CD14-positive monocyte (primary cell): ENCODE measurements at regions not wholly inside any gene's neighbourhood (a gene's known extent, or its start where the extent isn't known, plus 50 kb on each side); places are given as distances from the start of the nearest gene placed in this dataset.

Experiments
- DNase-seq, 3 donors: peaks; one replicate each; pipeline ENCODE4 v3.0.0-alpha.2; 2011 to 2022
- H2AFZ ChIP-seq: 2 replicates; pipeline ENCODE4 v1.6.0; 2012; ENCODE audit warnings: mild to moderate bottlenecking, low read depth, low read length, inconsistent platforms; ENCODE audit not compliant: insufficient read depth, poor library complexity, severe bottlenecking
- H3K27ac ChIP-seq, 2 donors: 1 replicate in 1 of 2; 2 replicates in 1 of 2; pipeline ENCODE4 v1.5.1; 2012 to 2013; ENCODE audit warnings: low read length in 2 of 2, control low read depth in 1 of 2, inconsistent platforms in 1 of 2, low read depth in 1 of 2, mild to moderate bottlenecking in 1 of 2
- H3K27me3 ChIP-seq, 2 donors: one replicate each; pipeline versions ENCODE4 v1.6.0 to v1.6.1; 2011 to 2013; ENCODE audit warnings: low read length in 2 of 2; ENCODE audit not compliant: control insufficient read depth in 2 of 2, insufficient read depth in 2 of 2
- H3K36me3 ChIP-seq, 2 donors: replicated peaks in 1 of 2; 1 replicate in 1 of 2; 2 replicates in 1 of 2; pipeline versions ENCODE4 v1.5.1 to v1.6.1; 2012 to 2013; ENCODE audit warnings: low read length in 2 of 2, control low read depth in 1 of 2, inconsistent platforms in 1 of 2, mild to moderate bottlenecking in 1 of 2; ENCODE audit not compliant: insufficient read depth in 2 of 2, control insufficient read depth in 1 of 2
- H3K4me1 ChIP-seq, 2 donors: 1 replicate in 1 of 2; 2 replicates in 1 of 2; pipeline versions ENCODE4 v1.5.1 to v1.6.1; 2012 to 2013; ENCODE audit warnings: low read length in 2 of 2, control low read depth in 1 of 2, inconsistent platforms in 1 of 2, mild to moderate bottlenecking in 1 of 2, moderate library complexity in 1 of 2; ENCODE audit not compliant: insufficient read depth in 2 of 2, control insufficient read depth in 1 of 2
- H3K4me2 ChIP-seq: replicated peaks from 2 replicates; pipeline ENCODE3; 2012; ENCODE audit warnings: low read length, moderate library complexity, mild to moderate bottlenecking; ENCODE audit not compliant: poor library complexity, severe bottlenecking; ENCODE audit errors: extremely low read depth
- H3K4me3 ChIP-seq, 3 experiments: fragments of 200-600 bp in 1 of 3; sonication (generic) in 1 of 3; replicated peaks in 1 of 3; 1 replicate in 2 of 3; 2 replicates in 1 of 3; pipeline ENCODE4 v1.5.1; 2011 to 2013; ENCODE audit warnings: low read length in 3 of 3, mild to moderate bottlenecking in 3 of 3, control low read depth in 2 of 3, low read depth in 2 of 3, inconsistent platforms in 1 of 3, moderate library complexity in 1 of 3
- H3K79me2 ChIP-seq: 2 replicates; pipeline ENCODE4 v1.6.0; 2012; ENCODE audit warnings: mild to moderate bottlenecking, control low read depth, inconsistent platforms, low read length, moderate library complexity; ENCODE audit not compliant: insufficient read depth
- H3K9ac ChIP-seq: 2 replicates; pipeline ENCODE4 v1.6.0; 2017; ENCODE audit warnings: low read length, mild to moderate bottlenecking; ENCODE audit not compliant: insufficient read depth, poor library complexity, severe bottlenecking
- H3K9me3 ChIP-seq, 2 donors: replicated peaks in 1 of 2; 1 replicate in 1 of 2; 2 replicates in 1 of 2; pipeline versions ENCODE4 v1.5.1 to v1.6.1; 2012 to 2013; ENCODE audit warnings: low read length in 2 of 2, control low read depth in 1 of 2; ENCODE audit not compliant: control insufficient read depth in 1 of 2, insufficient read depth in 1 of 2
- H4K20me1 ChIP-seq: 2 replicates; pipeline ENCODE4 v1.6.0; 2012; ENCODE audit warnings: mild to moderate bottlenecking, low read length, control low read depth, moderate library complexity; ENCODE audit not compliant: insufficient read depth
- H3K27ac Mint-ChIP-seq, 7 donors: one replicate each; pipeline ENCODE4 v1.8.0; 2020; ENCODE audit warnings: mild to moderate bottlenecking in 7 of 7, mixed read lengths in 7 of 7, moderate library complexity in 6 of 7, inconsistent platforms in 2 of 7
- H3K27me3 Mint-ChIP-seq, 3 donors: one replicate each; pipeline ENCODE4 v1.8.0; 2021 to 2022; ENCODE audit warnings: low read depth in 3 of 3, mild to moderate bottlenecking in 3 of 3, mixed read lengths in 3 of 3, moderate library complexity in 3 of 3, inconsistent platforms in 1 of 3
- H3K36me3 Mint-ChIP-seq, 2 donors: one replicate each; pipeline ENCODE4 v1.8.0; 2020; ENCODE audit warnings: mixed read lengths in 2 of 2, inconsistent platforms in 1 of 2, mild to moderate bottlenecking in 1 of 2
- H3K4me1 Mint-ChIP-seq: one replicate; pipeline ENCODE4 v1.8.0; 2020; ENCODE audit warnings: mild to moderate bottlenecking, mixed read lengths
- H3K4me3 Mint-ChIP-seq, 2 donors: one replicate each; pipeline ENCODE4 v1.8.0; 2020; ENCODE audit warnings: mild to moderate bottlenecking in 2 of 2, mixed read lengths in 2 of 2, moderate library complexity in 1 of 2
- H3K9me3 Mint-ChIP-seq, 7 donors: one replicate each; pipeline ENCODE4 v1.8.0; 2020 to 2022; ENCODE audit warnings: mixed read lengths in 7 of 7, mild to moderate bottlenecking in 6 of 7, moderate library complexity in 6 of 7, inconsistent platforms in 2 of 7
- WGBS: methylation state at CpG from one replicate; pipeline ENCODE4 v1.1.5; 2013; ENCODE audit warnings: missing lambda C conversion rate; ENCODE audit not compliant: insufficient coverage; 5-methylcytosine and 5-hydroxymethylcytosine counted together
- intact Hi-C, 2 donors: fragments of 100-400 bp; cut with micrococcal nuclease; formaldehyde crosslinking; loops; one replicate each; pipeline versions ENCODE4 v1.15.0 to v1.15.1; 2023
- TF ChIP-seq, protein P1 (sequence below): fragments of 200-600 bp; IDR thresholded peaks from one replicate; pipeline ENCODE4 v1.8.0; 2022; ENCODE audit warnings: antibody characterized with exemption, mild to moderate bottlenecking

DNA sequence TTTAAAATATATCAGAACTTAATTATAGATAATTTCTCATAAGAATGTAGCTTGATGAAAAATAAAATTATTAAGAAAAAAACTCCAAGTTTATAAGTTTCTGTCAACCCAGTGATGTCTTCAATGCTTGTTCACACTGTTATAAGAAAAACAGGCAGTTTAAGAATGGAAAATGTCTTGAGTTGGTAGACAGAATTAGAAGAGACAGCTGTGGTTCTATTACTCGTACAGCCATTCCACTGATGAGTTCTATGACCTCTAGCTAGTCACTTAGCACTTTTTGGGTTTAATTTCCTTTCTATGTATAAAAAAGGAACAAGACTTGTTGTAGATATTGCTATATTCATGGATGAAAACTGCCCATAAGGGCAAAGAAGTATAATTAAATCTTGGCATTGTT, 1013.1 kb upstream of the ATXN8OS start:
- H3K9me3 Mint-ChIP-seq: peaks cover 0 to 7% (median 0%) of the 10 kb centered on the region in 7 donors
- Histone ChIP-seq H3K27me3 (no peaks in the 10 kb centered on the region), H3K9me3 (no peaks in the 10 kb centered on the region), H3K36me3 (no peaks in the 10 kb centered on the region), H3K9ac (no peak overlapping the region), H2AFZ (no peak overlapping the region), H3K79me2 (no peaks in the 10 kb centered on the region), H4K20me1 (no peaks in the 10 kb centered on the region), H3K4me3 (no peak overlapping the region), H3K4me1 (no peaks in the 10 kb centered on the region), H3K27ac (no peak overlapping the region), H3K4me2 (no peak overlapping the region)
- TF ChIP-seq, protein P1, sequence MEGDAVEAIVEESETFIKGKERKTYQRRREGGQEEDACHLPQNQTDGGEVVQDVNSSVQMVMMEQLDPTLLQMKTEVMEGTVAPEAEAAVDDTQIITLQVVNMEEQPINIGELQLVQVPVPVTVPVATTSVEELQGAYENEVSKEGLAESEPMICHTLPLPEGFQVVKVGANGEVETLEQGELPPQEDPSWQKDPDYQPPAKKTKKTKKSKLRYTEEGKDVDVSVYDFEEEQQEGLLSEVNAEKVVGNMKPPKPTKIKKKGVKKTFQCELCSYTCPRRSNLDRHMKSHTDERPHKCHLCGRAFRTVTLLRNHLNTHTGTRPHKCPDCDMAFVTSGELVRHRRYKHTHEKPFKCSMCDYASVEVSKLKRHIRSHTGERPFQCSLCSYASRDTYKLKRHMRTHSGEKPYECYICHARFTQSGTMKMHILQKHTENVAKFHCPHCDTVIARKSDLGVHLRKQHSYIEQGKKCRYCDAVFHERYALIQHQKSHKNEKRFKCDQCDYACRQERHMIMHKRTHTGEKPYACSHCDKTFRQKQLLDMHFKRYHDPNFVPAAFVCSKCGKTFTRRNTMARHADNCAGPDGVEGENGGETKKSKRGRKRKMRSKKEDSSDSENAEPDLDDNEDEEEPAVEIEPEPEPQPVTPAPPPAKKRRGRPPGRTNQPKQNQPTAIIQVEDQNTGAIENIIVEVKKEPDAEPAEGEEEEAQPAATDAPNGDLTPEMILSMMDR: no peak
- no peak overlapping the region for H3K27ac Mint-ChIP-seq
- DNase-seq: no peak
- H3K4me3 Mint-ChIP-seq: no peak overlapping the region
- no peaks in the 10 kb centered on the region for H3K4me1 Mint-ChIP-seq
- no CpG with 5 or more reads among the region's 1 CpG for WGBS
- intact Hi-C loops: no loop called here
- H3K36me3 Mint-ChIP-seq: no peaks in the 10 kb centered on the region
- H3K27me3 Mint-ChIP-seq: peaks cover 0 to 2% (median 0%) of the 10 kb centered on the region in 3 donors

DNA sequence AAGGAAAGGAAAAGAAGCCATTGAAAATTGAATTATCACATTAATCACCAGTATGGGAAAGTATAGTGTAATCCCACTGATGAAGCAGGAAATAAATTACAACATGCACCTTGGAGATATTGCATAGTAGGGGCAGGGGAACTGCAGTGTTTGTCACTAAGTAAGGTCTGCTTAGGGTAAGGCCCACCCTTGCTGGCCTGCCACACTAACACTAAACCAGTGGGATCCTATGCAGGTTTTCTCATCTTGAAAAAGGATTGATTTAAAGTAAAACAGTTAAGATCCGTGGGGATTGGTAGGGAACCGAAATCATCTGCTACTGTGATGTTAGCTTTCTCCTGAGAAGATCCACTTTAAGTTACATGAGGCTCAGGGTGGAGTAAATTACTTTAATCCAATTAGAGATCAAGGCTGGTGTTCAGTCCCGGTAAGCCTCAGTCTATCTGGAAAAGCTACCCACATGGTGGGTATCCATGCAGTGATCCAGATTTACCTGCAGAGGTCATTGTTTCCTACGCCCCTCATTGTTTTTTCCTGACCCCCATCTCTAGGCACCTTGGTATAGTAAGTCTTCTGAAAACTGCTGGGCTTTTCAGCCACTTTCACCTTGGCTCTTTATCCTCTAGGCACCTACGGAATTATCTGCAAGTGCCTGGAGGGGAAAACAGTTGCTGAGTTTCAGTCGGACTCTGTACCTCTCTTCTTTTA, 1014.9 kb upstream of the ATXN8OS start:
- Mint-ChIP-seq H3K36me3 (no peaks in the 10 kb centered on the region), H3K9me3 (peaks cover 0 to 7% (median 0%) of the 10 kb centered on the region in 7 donors), H3K27me3 (peaks cover 0 to 2% (median 0%) of the 10 kb centered on the region in 3 donors), H3K4me1 (no peaks in the 10 kb centered on the region), H3K27ac (no peak overlapping the region), H3K4me3 (no peak overlapping the region)
- Histone ChIP-seq H3K27me3 (no peaks in the 10 kb centered on the region), H3K4me2 (no peak overlapping the region), H3K4me3 (no peak overlapping the region), H3K4me1 (no peaks in the 10 kb centered on the region), H4K20me1 (no peaks in the 10 kb centered on the region), H3K9me3 (no peaks in the 10 kb centered on the region), H3K79me2 (no peaks in the 10 kb centered on the region), H3K36me3 (no peaks in the 10 kb centered on the region), H3K9ac (no peak overlapping the region), H2AFZ (no peak overlapping the region), H3K27ac (no peak overlapping the region)
- DNase-seq: no peak
- intact Hi-C loops: no loop called here
- 90% methylated on average over 2 of the region's 6 CpGs for WGBS
- TF ChIP-seq, protein P1: no peak
